K562 (cell line): ENCODE measurements at regions not wholly inside any gene's neighbourhood (a gene's known extent, or its start where the extent isn't known, plus 50 kb on each side); places are given as distances from the start of the nearest gene placed in this dataset.

ENCODE experiments used
- ARID4B ChIP-seq: sonication (generic); formaldehyde crosslinking; IDR thresholded peaks from 2 replicates; pipeline ENCODE4 v1.8.0; 2022; ENCODE audit warnings: mild to moderate bottlenecking, missing genetic modification reagents
- NFYB ChIP-seq: IDR thresholded peaks from 2 replicates; pipeline ENCODE4 v1.6.1; 2011; ENCODE audit warnings: mild to moderate bottlenecking, moderate library complexity; ENCODE audit not compliant: insufficient read length; ENCODE audit errors: extremely low read depth
- NRF1 ChIP-seq, 2 experiments: fragments of 450-650 bp; IDR thresholded peaks in 1 of 2; conservative IDR thresholded peaks in 1 of 2; 2 replicates each; pipeline ENCODE4 v1.6.1; 2014; ENCODE audit warnings: mild to moderate bottlenecking in 2 of 2
- SAFB ChIP-seq: fragments of 200-400 bp; formaldehyde crosslinking; IDR thresholded peaks from 2 replicates; pipeline ENCODE4 v1.6.1; 2017; ENCODE audit warnings: low read depth, low read length, borderline replicate concordance
- USF2 ChIP-seq: sonication (generic); formaldehyde crosslinking; IDR thresholded peaks from 2 replicates; pipeline ENCODE4 v1.5.0; 2020; ENCODE audit warnings: missing genetic modification reagents
- ZNF174 ChIP-seq: fragments of 250-450 bp; sonication (Bioruptor Pico); IDR thresholded peaks from 2 replicates; pipeline ENCODE4 v1.4.0; 2020; ENCODE audit warnings: mild to moderate bottlenecking
- TF ChIP-seq, protein P1 (sequence below), 2 experiments: fragments of 450-650 bp; IDR thresholded peaks; 2 replicates each; pipeline ENCODE4 v1.6.1; 2016
- TF ChIP-seq, protein P2 (sequence below): fragments of 450-650 bp; IDR thresholded peaks from 2 replicates; pipeline ENCODE4 v1.6.1; 2017; ENCODE audit warnings: antibody characterized with exemption

GRCh38 chr15:54990793-54991192 is 205.9 kb downstream of the RSL24D1 start (continued):
- no peak for TF ChIP-seq ARID4B (CRISPR knock-in tag)
- no peak for TF ChIP-seq NRF1 (conservative IDR thresholded peaks at IDR 0.05 in 1 of 2, IDR thresholded peaks at IDR 0.05 in 1 of 2)
- TF ChIP-seq NFYB: no peak
- no peak for TF ChIP-seq USF2 (CRISPR knock-in tag)
- TF ChIP-seq, protein P1, sequence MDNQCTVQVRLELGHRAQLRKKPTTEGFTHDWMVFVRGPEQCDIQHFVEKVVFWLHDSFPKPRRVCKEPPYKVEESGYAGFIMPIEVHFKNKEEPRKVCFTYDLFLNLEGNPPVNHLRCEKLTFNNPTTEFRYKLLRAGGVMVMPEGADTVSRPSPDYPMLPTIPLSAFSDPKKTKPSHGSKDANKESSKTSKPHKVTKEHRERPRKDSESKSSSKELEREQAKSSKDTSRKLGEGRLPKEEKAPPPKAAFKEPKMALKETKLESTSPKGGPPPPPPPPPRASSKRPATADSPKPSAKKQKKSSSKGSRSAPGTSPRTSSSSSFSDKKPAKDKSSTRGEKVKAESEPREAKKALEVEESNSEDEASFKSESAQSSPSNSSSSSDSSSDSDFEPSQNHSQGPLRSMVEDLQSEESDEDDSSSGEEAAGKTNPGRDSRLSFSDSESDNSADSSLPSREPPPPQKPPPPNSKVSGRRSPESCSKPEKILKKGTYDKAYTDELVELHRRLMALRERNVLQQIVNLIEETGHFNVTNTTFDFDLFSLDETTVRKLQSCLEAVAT (IDR thresholded peaks at IDR 0.05): no peak
- no peak for TF ChIP-seq ZNF174 (CRISPR knock-in tag)
- no peak for TF ChIP-seq SAFB
- TF ChIP-seq, protein P2, sequence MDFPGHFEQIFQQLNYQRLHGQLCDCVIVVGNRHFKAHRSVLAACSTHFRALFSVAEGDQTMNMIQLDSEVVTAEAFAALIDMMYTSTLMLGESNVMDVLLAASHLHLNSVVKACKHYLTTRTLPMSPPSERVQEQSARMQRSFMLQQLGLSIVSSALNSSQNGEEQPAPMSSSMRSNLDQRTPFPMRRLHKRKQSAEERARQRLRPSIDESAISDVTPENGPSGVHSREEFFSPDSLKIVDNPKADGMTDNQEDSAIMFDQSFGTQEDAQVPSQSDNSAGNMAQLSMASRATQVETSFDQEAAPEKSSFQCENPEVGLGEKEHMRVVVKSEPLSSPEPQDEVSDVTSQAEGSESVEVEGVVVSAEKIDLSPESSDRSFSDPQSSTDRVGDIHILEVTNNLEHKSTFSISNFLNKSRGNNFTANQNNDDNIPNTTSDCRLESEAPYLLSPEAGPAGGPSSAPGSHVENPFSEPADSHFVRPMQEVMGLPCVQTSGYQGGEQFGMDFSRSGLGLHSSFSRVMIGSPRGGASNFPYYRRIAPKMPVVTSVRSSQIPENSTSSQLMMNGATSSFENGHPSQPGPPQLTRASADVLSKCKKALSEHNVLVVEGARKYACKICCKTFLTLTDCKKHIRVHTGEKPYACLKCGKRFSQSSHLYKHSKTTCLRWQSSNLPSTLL: no peak
